ENCODE measurements at regions not wholly inside any gene's neighbourhood (a gene's known extent, or its start where the extent isn't known, plus 50 kb on each side); places are given as distances from the start of the nearest gene placed in this dataset.

DNA sequence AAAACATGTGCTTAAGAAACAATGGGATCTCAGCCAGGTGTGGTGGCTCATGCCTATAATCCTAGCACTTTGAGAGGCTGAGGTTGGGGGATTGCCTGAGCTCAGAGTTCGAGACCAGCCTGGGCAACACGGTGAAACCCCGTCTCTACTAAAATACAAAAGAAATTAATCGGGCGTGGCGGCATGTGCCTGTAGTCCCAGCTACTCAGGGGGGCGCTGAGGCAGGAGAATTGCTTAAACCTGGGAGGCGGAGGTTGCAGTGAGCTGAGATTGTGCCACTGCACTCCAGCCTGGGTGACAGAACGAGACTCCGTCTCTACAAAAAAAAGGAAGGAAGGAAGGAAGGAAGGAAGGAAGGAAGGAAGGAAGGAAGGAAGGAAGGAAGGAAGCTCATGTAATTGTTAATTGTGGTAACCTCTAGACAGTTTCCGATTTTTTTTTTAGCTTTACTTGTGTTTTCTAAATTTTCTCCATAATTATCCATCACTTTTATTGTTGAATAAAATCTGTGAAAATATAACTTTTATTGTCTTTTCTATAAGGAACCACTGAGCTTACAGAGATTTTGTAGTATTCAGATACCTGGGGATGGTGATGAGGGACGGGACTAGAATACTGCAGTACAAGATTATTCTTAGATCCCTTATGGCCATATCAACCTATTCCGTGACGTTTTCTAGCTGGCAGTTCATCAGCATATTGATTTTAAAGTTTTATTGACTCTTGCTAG lies 506.9 kb downstream of the NR2F2 start:
- Histone ChIP-seq H3K4me2 (ENCODE audit: low read depth, low read length) (no peak overlapping the region), H3K79me2 (ENCODE audit: insufficient read depth, low read length) (no peaks in the 10 kb centered on the region), H3K9me3 (ENCODE audit: low read length) (peaks cover 37% of the 10 kb centered on the region), H3K27me3 (ENCODE audit: control insufficient read depth in 1 of 2, insufficient read depth in 2 of 2, low read length in 2 of 2) (no peaks in the 10 kb centered on the region), H2AFZ (ENCODE audit: low read length) (no peak overlapping the region), H4K20me1 (ENCODE audit: insufficient read depth, low read length) (no peaks in the 10 kb centered on the region), H3K9ac (ENCODE audit: insufficient read depth, low read depth, low read length) (no peak overlapping the region), H3K4me3 (replicated peaks in 1 of 3; ENCODE audit: insufficient read depth in 1 of 3, low read depth in 2 of 3, low read length in 3 of 3) (no peak overlapping the region), H3K36me3 (replicated peaks in 1 of 2; ENCODE audit: control insufficient read depth in 1 of 2, insufficient read depth in 2 of 2, low read length in 2 of 2) (no peaks in the 10 kb centered on the region), H3K27ac (ENCODE audit: extremely low read length, insufficient read depth, low read length) (no peak overlapping the region), H3K4me1 (ENCODE audit: insufficient read depth, low read length) (no peaks in the 10 kb centered on the region)
- 25% methylated on average over 13 of the region's 14 CpGs for WGBS (ENCODE audit: low lambda C conversion rate)
- POLR2A ChIA-PET, result no interaction called here
- no peak for FAIRE-seq
- in situ Hi-C loops (cut with HindIII; ENCODE audit: extremely low pct_ligation_motif_present, low pct_unique_long_range_greater_than_20kb) (no loop called here), intact Hi-C loops (cut with micrococcal nuclease; ENCODE audit: unreplicated experiment) (no loop called here)
- no TSS peak for BruUV-seq (replicated peaks)
- TF ChIP-seq HDAC1 (CRISPR knock-in tag; IDR thresholded peaks at IDR 0.05) (no peak), SMAD1 (CRISPR knock-in tag; IDR thresholded peaks at IDR 0.05; ENCODE audit: borderline replicate concordance, low read depth) (no peak)
- CTCF ChIA-PET (ENCODE audit: low intra/inter-chr PET ratio, low total read pairs), result no interaction called here
- no peak for ATAC-seq
- no peak for DNase-seq (ENCODE audit: low spot score)

DNA sequence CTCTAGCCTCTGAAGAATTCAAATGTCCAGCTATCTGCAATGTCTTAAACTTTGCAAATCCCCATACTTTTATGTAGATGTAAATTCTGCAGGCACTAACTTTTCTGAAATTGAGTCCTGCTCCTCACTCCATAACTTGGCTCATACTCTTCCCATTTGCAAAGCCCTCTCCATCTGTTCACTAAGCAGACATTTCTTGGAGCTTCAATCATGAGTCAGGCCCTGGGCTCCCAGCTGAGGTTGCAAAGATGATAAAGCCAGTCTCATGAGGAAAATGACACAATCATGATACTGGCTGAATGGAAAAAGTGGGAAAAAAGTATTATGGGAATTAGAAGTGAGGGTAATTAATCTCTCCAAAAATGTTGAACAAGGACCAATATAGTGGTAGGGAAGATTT lies 507.6 kb downstream of the NR2F2 start:
- CTCF ChIA-PET (ENCODE audit: low intra/inter-chr PET ratio, low total read pairs), result no interaction called here
- no peak for FAIRE-seq

More for the DNA sequence above, 507.6 kb downstream of the NR2F2 start:
- POLR2A ChIA-PET, result no interaction called here
- H3K4me1 ChIP-seq (ENCODE audit: insufficient read depth, low read length), result no peaks in the 10 kb centered on the region
- H3K9me3 ChIP-seq (ENCODE audit: low read length), result peaks cover 42% of the 10 kb centered on the region
- H3K27ac ChIP-seq (ENCODE audit: extremely low read length, insufficient read depth, low read length), result no peak overlapping the region
- H3K27me3 ChIP-seq (ENCODE audit: control insufficient read depth in 1 of 2, insufficient read depth in 2 of 2, low read length in 2 of 2), result no peaks in the 10 kb centered on the region
- no peak overlapping the region for H3K4me3 ChIP-seq (replicated peaks in 1 of 3; ENCODE audit: insufficient read depth in 1 of 3, low read depth in 2 of 3, low read length in 3 of 3)
- no peaks in the 10 kb centered on the region for H3K79me2 ChIP-seq (ENCODE audit: insufficient read depth, low read length)
- no peak overlapping the region for H3K4me2 ChIP-seq (ENCODE audit: low read depth, low read length)
- DNase-seq (ENCODE audit: low spot score) (no peak), ATAC-seq (no peak)
- H3K36me3 ChIP-seq (replicated peaks in 1 of 2; ENCODE audit: control insufficient read depth in 1 of 2, insufficient read depth in 2 of 2, low read length in 2 of 2), result no peaks in the 10 kb centered on the region
- no TSS peak for BruUV-seq (replicated peaks)
- no peak overlapping the region for H3K9ac ChIP-seq (ENCODE audit: insufficient read depth, low read depth, low read length)
- TF ChIP-seq ZSCAN21 (CRISPR knock-in tag; IDR thresholded peaks at IDR 0.05; ENCODE audit: borderline replicate concordance) (no peak), DPF2 (CRISPR knock-in tag; IDR thresholded peaks at IDR 0.05; ENCODE audit: borderline replicate concordance, low read depth) (no peak)
- TF ChIP-seq, protein P1, sequence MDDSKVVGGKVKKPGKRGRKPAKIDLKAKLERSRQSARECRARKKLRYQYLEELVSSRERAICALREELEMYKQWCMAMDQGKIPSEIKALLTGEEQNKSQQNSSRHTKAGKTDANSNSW (CRISPR knock-in tag; IDR thresholded peaks at IDR 0.05; ENCODE audit: borderline replicate concordance), result no peak
- in situ Hi-C loops (cut with HindIII; ENCODE audit: extremely low pct_ligation_motif_present, low pct_unique_long_range_greater_than_20kb), result no loop called here
- intact Hi-C loops (cut with micrococcal nuclease; ENCODE audit: unreplicated experiment), result no loop called here
- H4K20me1 ChIP-seq (ENCODE audit: insufficient read depth, low read length), result no peaks in the 10 kb centered on the region
- H2AFZ ChIP-seq (ENCODE audit: low read length), result no peak overlapping the region

Measured in HepG2 (cell line).